DOHH2 (cell line): ENCODE measurements at regions not wholly inside any gene's neighbourhood (a gene's known extent, or its start where the extent isn't known, plus 50 kb on each side); places are given as distances from the start of the nearest gene placed in this dataset.

ENCODE experiments used
- EZH2phosphoT487 ChIP-seq: fragments of 200-600 bp; sonication (generic); IDR thresholded peaks from 2 replicates; pipeline ENCODE4 v1.6.1; 2017; ENCODE audit warnings: borderline replicate concordance, mild to moderate bottlenecking, antibody characterized with exemption, low read length, moderate library complexity, mixed read lengths
- TF ChIP-seq, protein P1 (sequence below): fragments of 200-600 bp; sonication (generic); IDR thresholded peaks from one replicate; pipeline ENCODE4 v1.5.1; 2014; ENCODE audit warnings: antibody characterized with exemption, mild to moderate bottlenecking, low read depth, low read length; ENCODE audit not compliant: poor library complexity, severe bottlenecking

DNA sequence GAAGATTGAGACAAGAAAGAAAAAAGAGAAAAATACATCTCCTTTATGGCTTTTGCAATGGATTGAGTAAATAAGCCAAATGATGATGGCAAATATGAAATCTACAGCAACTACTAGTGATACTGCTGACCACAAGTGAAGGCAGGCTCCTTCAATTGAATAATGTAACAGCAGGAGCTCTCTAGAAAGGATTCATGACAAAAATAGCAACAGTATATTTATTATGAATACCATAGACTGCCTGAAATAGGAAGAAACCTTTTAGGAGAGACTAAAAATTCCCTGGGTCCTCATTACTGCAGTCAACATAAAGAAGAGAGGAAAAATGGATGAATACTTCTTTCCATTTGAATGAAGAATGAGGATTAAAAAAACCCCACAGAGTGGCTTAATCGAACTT is 306.8 kb upstream of the ANXA10 start:
- TF ChIP-seq EZH2phosphoT487, result no peak
- TF ChIP-seq, protein P1, sequence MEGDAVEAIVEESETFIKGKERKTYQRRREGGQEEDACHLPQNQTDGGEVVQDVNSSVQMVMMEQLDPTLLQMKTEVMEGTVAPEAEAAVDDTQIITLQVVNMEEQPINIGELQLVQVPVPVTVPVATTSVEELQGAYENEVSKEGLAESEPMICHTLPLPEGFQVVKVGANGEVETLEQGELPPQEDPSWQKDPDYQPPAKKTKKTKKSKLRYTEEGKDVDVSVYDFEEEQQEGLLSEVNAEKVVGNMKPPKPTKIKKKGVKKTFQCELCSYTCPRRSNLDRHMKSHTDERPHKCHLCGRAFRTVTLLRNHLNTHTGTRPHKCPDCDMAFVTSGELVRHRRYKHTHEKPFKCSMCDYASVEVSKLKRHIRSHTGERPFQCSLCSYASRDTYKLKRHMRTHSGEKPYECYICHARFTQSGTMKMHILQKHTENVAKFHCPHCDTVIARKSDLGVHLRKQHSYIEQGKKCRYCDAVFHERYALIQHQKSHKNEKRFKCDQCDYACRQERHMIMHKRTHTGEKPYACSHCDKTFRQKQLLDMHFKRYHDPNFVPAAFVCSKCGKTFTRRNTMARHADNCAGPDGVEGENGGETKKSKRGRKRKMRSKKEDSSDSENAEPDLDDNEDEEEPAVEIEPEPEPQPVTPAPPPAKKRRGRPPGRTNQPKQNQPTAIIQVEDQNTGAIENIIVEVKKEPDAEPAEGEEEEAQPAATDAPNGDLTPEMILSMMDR, result no peak
